DOHH2 (cell line): ENCODE measurements at regions not wholly inside any gene's neighbourhood (a gene's known extent, or its start where the extent isn't known, plus 50 kb on each side); places are given as distances from the start of the nearest gene placed in this dataset.
A peak's percentile ranks its signal among the peaks of the same experiment; 100 is the strongest.

Experiments
- H3F3A ChIP-seq: fragments of 200-600 bp; sonication (generic), shearing (Covaris generic); 2 replicates; pipeline ENCODE4 v1.6.0; 2016; ENCODE audit warnings: antibody characterized with exemption, mild to moderate bottlenecking; ENCODE audit not compliant: control insufficient read depth, insufficient read depth
- H3K27ac ChIP-seq: fragments of 200-600 bp; sonication (generic); 2 replicates; pipeline ENCODE4 v1.5.1; 2014; ENCODE audit warnings: low read depth, mild to moderate bottlenecking, low read length, moderate library complexity
- H3K27me3 ChIP-seq: fragments of 200-600 bp; sonication (generic); 2 replicates; pipeline ENCODE4 v1.6.1; 2014; ENCODE audit warnings: mild to moderate bottlenecking, low read length, mixed read lengths; ENCODE audit not compliant: control insufficient read depth
- H3K36me3 ChIP-seq: fragments of 200-600 bp; sonication (generic); 2 replicates; pipeline ENCODE4 v1.6.1; 2014; ENCODE audit warnings: mild to moderate bottlenecking, low read length, moderate library complexity, mixed read lengths; ENCODE audit not compliant: control insufficient read depth
- H3K4me1 ChIP-seq: fragments of 200-600 bp; sonication (generic); 2 replicates; pipeline ENCODE4 v1.6.1; 2014; ENCODE audit warnings: mild to moderate bottlenecking, low read length, mixed read lengths; ENCODE audit not compliant: control insufficient read depth
- H3K4me2 ChIP-seq: fragments of 200-600 bp; sonication (generic); 2 replicates; pipeline ENCODE4 v1.6.0; 2014; ENCODE audit warnings: mild to moderate bottlenecking, low read length, moderate library complexity
- H3K4me3 ChIP-seq: fragments of 200-600 bp; sonication (generic); 2 replicates; pipeline ENCODE4 v1.5.1; 2014; ENCODE audit warnings: mild to moderate bottlenecking, low read length, mixed read lengths
- H3K79me2 ChIP-seq: fragments of 200-600 bp; sonication (generic); 2 replicates; pipeline ENCODE4 v1.6.1; 2014; ENCODE audit warnings: mild to moderate bottlenecking, low read length, mixed read lengths; ENCODE audit not compliant: control insufficient read depth
- H3K9me2 ChIP-seq: fragments of 200-600 bp; sonication (generic); replicated peaks from 2 replicates; pipeline ENCODE4 v1.6.1; 2014; ENCODE audit warnings: mild to moderate bottlenecking, low read length, mixed read lengths; ENCODE audit not compliant: control insufficient read depth
- H3K9me3 ChIP-seq: fragments of 200-600 bp; sonication (generic); 2 replicates; pipeline ENCODE4 v1.6.1; 2014; ENCODE audit warnings: antibody characterized with exemption, low read length, mixed read lengths; ENCODE audit not compliant: control insufficient read depth, insufficient read depth
- H4K20me1 ChIP-seq: fragments of 200-600 bp; sonication (generic); 2 replicates; pipeline ENCODE4 v1.6.0; 2014; ENCODE audit warnings: low read depth, mild to moderate bottlenecking, antibody characterized with exemption, low read length, moderate library complexity; ENCODE audit not compliant: control insufficient read depth, insufficient read depth
- CTCF ChIP-seq: fragments of 200-600 bp; sonication (generic); IDR thresholded peaks from one replicate; pipeline ENCODE4 v1.5.1; 2014; ENCODE audit warnings: antibody characterized with exemption, mild to moderate bottlenecking, low read depth, low read length; ENCODE audit not compliant: poor library complexity, severe bottlenecking
- EZH2phosphoT487 ChIP-seq: fragments of 200-600 bp; sonication (generic); IDR thresholded peaks from 2 replicates; pipeline ENCODE4 v1.6.1; 2017; ENCODE audit warnings: borderline replicate concordance, mild to moderate bottlenecking, antibody characterized with exemption, low read length, moderate library complexity, mixed read lengths

GRCh38 chr4:163592212-163592611 lies 97.7 kb downstream of the TMA16 start:
- H4K20me1 ChIP-seq = no peaks in the 10 kb centered on the region
- peak overlapping the region; percentile 86 for H3K4me2 ChIP-seq
- no peaks in the 10 kb centered on the region for H3K9me2 ChIP-seq
- peak overlapping the region; percentile 71 for H3K4me3 ChIP-seq
- peaks cover 8% of the 10 kb centered on the region; the same call in 1 of the 2 replicates for H3K36me3 ChIP-seq
- H3K79me2 ChIP-seq = peaks cover 24% of the 10 kb centered on the region
- TF ChIP-seq EZH2phosphoT487 (no peak), CTCF (no peak)
- no peaks in the 10 kb centered on the region for H3K9me3 ChIP-seq
- H3F3A ChIP-seq = peaks cover 26% of the 10 kb centered on the region
- H3K27me3 ChIP-seq = no peaks in the 10 kb centered on the region
- peak overlapping the region; percentile 98 for H3K27ac ChIP-seq
- peaks cover 97% of the 10 kb centered on the region for H3K4me1 ChIP-seq

GRCh38 chr4:163595580-163595979 lies 101.1 kb downstream of the TMA16 start:
- Histone ChIP-seq H3K79me2 (peaks cover 20% of the 10 kb centered on the region), H3K4me3 (no peak overlapping the region), H3K4me1 (peaks cover 95% of the 10 kb centered on the region)

GRCh38 chr4:163598028-163598427 lies 103.5 kb downstream of the TMA16 start:
- Histone ChIP-seq H3K4me1 (peaks cover 94% of the 10 kb centered on the region), H3K27ac (peak overlapping the region; percentile 89), H3K4me2 (peak overlapping the region; percentile 94), H3K4me3 (peak overlapping the region; percentile 71), H3F3A (peaks cover 26% of the 10 kb centered on the region), H4K20me1 (no peaks in the 10 kb centered on the region), H3K9me2 (no peaks in the 10 kb centered on the region), H3K79me2 (peaks cover 22% of the 10 kb centered on the region), H3K27me3 (no peaks in the 10 kb centered on the region), H3K9me3 (no peaks in the 10 kb centered on the region), H3K36me3 (no peaks in the 10 kb centered on the region)
- TF ChIP-seq CTCF (no peak), EZH2phosphoT487 (no peak)

More at GRCh38 chr4:163595580-163595979, 101.1 kb downstream of the TMA16 start:
- H3K9me3 ChIP-seq = no peaks in the 10 kb centered on the region
- no peaks in the 10 kb centered on the region for H3K9me2 ChIP-seq
- no peaks in the 10 kb centered on the region for H4K20me1 ChIP-seq
- H3K27me3 ChIP-seq = no peaks in the 10 kb centered on the region
- no peak overlapping the region for H3K4me2 ChIP-seq
- H3K27ac ChIP-seq = no peak overlapping the region
- peaks cover 36% of the 10 kb centered on the region for H3F3A ChIP-seq
- TF ChIP-seq CTCF (no peak), EZH2phosphoT487 (no peak)
- no peaks in the 10 kb centered on the region for H3K36me3 ChIP-seq

- peaks cover 94% of the 10 kb centered on the region for H3K4me1 ChIP-seq
Measured at GRCh38 chr4:163598489-163598888, 104.0 kb downstream of the TMA16 start.

More at GRCh38 chr4:163598489-163598888, 104.0 kb downstream of the TMA16 start:
- Histone ChIP-seq H3K9me2 (no peaks in the 10 kb centered on the region), H3K27me3 (no peaks in the 10 kb centered on the region), H3K36me3 (no peaks in the 10 kb centered on the region), H3F3A (peaks cover 26% of the 10 kb centered on the region), H3K4me3 (peak overlapping the region; percentile 71), H3K4me2 (peak overlapping the region; percentile 94), H3K27ac (peak overlapping the region; percentile 89), H4K20me1 (no peaks in the 10 kb centered on the region), H3K9me3 (no peaks in the 10 kb centered on the region), H3K79me2 (peaks cover 25% of the 10 kb centered on the region)
- TF ChIP-seq EZH2phosphoT487 = no peak
- no peak for TF ChIP-seq CTCF
